ENCODE measurements at regions not wholly inside any gene's neighbourhood (a gene's known extent, or its start where the extent isn't known, plus 50 kb on each side); places are given as distances from the start of the nearest gene placed in this dataset.
A peak's percentile ranks its signal among the peaks of the same experiment; 100 is the strongest.

DNA sequence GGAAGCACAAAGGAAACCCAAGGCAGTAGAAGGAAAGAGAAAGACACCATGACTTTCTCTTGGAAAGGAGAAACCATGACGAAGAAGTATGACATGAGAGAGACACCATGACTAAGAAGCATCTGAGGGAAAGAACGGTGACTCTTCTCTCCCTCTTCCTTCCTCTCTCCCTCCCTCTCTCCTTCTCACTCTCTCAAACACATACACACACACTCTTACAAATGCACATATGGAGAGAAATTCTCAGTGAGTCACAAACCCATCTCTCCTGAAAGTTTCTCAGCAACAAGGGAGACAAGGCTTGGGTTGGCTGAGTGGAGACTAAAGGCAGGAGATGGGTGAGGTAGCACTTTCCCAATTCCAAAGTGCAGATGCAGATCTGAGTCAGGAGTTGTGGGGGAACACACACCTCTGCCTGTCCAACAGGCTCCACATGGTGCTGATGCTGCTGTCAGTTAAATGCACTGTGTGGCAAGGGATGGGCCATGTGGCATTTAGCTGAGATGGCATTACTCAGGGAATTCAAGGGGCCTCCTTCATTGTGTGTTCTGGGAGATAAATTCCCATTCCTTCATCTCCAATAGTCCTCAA lies 336.7 kb upstream of the C16orf82 start:
- no peak for DNase-seq

DNA sequence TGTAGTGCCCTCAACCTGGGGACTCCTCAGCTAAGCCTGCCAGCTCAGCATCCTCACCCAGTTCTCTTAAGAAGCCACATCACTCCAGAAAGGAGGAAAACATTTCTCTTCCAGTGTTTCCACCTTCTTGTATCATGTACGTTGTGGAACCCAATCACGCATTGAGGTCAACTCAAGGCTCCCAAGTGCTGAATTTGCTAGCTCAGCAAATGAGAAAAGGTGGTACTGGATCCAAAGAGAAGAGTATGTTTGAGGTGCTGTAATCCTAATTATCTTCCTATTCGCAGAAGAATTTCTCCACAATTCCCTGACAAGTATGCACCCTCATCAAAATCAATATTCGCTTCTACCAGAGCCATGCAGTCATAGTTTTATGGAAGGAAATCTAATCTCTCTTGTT lies 335.0 kb upstream of the C16orf82 start:
- no peak for DNase-seq

DNA sequence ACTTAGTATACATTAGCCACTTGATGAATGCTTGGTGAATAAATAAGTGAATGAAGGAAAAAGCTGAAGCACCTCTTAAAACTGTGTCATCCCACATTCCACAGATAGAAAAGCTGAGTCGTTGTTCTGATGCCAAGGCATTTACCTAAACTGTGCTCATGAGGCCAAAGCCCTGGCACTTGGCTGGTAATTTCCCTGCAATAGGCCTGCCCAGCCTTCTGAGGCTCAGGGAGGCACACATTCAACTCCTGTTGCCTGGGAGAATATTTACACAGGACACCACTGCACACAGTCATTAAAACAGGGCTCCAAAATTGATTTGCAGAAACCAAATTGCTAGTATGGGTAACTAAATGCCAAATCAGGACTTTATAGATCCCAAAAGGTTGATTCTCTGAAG lies 333.0 kb upstream of the C16orf82 start:
- DNase-seq = no peak

DNA sequence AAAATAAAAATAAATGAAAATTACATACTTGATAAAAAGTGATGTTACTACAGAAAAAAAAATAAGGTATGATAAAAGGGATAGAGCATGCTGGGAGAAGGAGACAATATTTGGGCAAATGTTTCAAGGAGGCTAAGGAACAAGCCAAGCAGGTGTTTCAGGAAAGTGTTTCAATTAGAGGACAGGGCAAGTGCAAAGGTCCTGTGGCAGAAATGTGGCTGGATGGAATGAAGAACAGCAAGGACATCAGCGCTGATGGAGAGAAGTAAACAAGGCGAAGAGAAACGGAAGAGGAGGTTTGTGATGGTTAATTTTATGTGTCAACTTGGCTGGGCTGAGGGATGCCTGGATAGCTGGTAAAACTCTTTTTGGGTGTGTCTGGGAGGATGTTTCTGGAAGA lies 331.2 kb upstream of the C16orf82 start:
- DNase-seq = no peak

DNA sequence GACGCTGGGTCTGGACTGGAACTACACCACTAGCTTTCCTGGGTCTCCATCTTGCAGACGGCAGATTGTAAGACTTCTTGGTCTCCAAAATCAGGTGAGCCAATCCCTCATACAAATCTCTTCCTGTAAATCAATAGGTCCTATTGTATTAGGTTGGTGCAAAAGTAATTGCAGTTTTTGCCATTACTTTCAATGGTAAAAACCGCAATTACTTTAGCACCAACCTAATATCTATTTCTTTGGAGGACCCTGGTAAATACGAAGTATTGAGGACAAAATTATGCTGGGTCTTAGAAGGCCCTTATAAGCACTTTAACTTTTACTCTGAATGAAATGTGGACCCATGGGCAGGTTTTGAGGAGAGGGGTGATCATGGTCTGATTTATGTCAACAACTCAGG lies 330.6 kb upstream of the C16orf82 start:
- DNase-seq = no peak

DNA sequence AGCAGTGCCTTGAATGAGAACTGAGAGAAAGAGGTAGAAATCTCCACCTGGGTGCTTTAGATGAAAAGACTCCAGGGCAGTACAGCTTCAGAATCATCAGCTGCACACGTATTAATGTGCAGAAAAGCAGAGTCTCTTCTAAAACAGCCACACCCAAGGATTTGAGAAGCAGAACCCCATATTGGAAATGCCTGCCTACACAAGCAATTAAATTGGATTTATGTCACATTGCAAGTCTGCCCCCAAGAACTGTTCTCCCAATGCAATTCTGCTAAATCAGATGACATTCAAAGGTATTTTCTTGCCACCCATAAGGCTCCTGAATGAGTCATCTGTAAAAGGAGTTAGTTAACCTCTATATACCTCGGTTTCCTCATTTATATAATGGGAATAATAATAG lies 326.0 kb upstream of the C16orf82 start:
- no peak for DNase-seq

DNA sequence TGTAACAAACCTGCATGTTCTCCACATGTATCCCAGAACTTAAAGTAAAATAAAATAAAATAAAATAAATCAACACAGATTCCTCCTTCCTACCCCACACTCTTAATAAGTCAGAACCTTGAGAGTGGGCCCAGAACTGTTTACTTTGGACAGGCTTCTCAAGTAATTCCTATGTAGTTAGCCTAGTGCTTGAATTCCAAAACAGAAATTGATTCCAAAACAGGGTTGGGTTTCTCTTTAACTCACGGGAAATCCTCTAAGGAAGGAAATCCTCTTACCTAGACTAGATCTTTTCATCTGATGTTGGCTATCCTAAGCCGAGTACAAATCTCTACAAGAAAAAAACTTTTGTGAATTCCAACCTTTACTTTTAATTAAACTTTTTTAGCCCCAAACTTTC lies 324.7 kb upstream of the C16orf82 start:
- DNase-seq = no peak

DNA sequence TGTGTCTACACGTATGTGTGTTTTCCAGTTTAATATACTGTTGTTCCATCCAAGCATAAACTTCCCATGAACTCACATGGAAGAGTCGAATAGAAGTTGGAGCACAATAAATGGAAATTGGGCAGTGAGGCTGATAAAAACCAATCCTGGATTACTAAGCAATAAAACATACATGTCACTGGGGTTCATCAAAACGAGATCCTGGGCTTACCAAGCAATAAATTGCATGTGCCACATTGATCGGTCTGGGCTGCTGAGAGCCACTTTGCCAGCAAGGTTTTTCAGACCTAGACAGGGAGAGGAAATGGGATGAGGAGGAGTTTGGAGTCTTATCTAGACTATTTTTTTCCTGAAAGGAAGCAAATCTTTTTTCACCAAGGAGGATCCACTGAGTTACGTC lies 322.3 kb upstream of the C16orf82 start:
- DNase-seq = no peak

DNA sequence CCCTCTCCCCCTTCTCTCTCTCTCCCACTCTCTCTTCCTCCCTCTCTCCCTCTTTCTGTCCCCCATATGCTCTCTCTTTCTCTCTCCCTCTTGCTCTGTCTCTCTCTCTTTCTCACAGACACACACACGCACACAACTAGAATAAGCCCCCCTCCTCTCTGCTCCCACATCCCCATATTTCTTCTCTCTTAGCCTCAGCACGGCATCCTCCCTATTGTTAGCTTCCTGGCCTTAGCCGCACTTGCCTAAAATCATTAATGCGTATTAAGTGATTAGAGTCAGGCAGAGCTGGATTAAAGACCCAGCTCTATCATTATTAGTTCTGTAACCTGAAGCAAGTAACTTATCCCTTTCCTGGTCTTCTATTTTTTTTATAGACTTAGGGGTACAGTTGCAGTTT lies 319.0 kb upstream of the C16orf82 start:
- DNase-seq = no peak

DNA sequence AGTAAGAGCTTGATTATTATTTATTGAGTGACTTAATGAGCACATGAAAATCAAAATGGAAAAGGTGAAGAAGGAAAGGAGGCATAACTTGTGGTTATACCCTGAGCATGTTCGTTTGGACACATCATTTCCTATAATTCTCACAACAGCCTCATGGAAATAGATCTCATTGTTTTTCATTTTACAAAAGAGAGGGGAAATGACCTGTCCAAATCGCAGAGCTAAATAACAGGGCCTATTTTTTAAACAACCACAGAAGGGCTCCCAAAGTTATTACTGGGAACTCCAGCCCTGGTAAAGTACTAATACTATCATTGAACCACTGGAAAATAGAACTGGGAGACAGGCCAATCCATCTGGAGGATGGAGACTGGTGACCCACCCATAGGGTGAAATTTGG lies 317.7 kb upstream of the C16orf82 start:
- no peak for DNase-seq

DNA sequence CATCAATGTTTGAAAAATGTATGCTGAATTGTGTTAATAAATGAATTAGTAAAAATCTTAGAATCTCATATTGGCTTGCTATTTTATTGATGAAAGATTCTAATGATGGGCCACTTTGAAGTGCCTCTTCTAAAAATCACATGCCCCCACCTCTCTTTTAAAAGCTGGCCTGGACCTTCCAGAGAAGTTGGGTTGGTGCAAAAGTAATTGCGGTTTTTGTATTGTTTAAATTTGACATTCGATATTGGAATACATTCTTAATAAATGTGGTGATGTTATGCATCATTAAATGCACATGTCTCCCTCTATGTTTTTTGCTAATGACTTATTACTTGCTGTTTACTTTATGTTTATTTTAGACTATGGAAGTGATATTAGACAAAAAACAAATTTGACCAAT lies 314.6 kb upstream of the C16orf82 start:
- no peak for DNase-seq

DNA sequence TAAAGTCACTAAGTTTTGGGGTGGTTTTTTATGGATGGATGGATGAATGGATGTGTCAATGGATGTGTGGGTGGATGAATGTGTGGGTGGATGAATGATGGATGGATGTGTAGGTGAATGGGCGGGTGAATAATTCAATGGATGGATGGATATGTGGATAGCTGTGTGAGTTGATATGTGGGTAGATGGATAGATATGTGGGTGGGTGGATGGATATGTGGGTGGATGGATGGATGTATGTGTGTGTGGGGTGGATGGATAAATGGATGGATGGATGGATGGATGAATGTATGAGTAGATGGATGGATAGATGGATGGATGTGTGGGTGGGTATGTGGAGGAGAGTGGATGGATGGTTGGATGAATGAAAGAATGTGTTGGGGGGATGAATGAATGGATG lies 310.1 kb upstream of the C16orf82 start:
- no peak for DNase-seq

DNA sequence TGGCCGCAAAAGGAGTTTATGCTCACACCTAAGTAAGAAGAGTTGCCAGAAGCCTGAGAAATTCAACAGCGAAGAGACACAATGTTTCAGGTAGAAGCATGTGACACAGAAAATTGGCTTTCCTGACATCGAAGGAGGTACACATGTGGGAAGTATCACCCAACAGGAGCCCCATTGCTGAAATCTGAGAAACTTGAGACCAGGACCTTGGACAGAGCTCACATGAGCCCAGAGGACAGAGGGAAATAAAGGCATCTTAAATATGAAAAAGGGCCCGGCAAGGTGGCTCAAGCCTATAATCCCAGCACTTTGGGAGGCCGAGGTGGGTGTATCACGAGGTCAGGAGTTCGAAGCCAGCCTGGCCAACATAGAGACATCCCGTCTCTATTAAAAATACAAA lies 304.1 kb upstream of the C16orf82 start:
- no peak for DNase-seq

DNA sequence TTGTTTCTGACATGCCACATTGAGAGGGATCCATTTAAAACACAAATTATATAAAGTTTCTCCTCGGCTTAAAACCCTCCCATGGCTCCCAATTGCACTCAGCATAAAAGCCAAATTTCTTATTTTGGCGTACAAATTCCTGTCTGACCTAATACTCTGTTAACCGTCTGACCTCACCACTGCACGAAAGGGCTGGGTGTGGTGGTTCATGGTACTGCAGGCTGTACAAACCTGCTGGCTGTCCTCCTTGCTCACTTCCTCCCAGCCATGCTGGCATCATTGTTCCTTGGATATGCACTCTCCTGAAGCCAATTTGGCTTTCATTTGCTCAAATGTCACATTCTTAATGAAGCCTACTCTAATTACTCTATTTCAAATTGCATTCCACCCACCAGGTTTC lies 301.6 kb upstream of the C16orf82 start:
- no peak for DNase-seq

DNA sequence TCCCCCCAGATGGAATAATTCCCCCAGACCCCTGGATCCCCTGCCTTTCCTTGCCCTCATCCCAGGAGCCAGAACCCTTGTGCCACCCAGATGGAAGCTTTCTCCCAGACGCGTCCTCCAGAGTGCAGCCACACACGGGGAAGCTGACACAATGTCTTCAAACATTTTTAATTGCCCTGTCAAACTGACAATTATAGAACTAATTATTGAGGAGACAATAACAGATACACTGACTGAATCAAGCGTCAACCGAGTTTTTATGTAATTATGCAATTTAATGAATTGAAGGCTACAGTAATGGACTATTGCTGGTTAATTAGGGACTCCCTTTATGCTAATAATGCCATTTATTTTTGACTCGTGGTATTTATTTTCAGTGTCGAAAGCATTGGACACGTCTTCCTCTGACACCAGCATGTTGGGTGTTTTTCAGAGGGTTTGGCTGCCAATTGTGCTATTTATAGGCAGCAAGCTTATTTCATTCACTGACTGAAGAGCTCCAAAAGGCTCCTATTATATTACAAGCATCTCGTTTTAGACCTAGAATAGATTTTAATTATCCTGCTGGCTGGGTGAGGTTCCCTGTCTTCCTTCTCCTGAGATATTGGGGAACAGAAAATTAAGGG lies 298.2 kb upstream of the C16orf82 start:
- no peak for DNase-seq

DNA sequence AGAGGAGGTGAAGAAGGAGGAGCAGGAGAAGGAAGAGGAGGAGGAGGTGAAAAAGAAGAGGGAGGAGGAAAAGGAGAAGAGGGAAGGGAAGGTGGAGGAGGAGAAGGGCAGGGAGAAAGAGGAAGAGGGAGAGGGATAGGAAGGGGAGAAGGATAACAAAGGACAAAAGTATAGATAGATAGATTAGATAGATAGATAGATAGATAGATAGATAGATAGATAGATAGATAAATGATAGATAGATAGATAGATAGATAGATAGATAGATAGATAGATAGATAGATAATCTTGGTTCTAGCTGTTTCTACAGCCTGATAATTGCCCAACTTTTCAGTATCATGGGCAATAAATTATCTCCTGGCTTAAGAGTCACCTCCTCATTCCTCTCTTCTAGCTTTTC lies 296.2 kb upstream of the C16orf82 start:
- no peak for DNase-seq

DNA sequence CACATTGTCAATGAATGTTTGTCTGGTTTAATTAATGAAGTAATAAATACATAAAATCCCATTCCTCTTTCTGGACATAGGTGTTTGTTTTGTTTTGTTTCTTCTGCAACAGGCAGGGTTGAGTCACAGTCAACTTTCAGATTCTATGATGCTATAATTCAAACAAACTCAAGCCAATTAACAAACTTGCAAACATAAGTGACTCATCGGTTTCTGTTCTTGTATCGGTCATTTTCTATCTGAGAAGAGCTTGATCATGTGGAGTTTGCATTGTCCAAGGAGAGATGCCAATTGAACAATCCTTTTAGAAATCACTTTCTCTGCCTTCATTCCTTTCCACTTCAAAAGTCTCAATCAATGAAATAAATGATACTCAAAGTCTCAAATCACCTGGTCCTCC lies 294.2 kb upstream of the C16orf82 start:
- no peak for DNase-seq

DNA sequence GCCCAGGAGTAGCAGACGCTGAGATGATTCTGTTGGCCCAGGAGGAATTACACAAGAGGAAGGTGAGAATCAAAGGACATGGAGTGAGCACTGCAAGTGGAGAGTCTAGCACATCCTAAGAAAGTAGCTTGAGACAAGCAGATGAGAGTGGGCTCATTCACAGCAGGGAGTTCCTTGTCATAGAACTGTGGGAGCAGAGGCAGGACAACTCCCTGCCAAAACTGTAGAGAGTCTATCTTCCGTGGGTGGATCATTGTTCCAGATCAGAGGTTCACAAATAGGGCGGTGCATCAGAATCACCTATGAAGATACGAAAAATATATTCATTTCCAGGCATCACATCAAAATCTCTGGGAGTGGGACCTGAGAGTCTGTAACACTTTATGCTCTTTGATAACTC lies 288.9 kb upstream of the C16orf82 start:
- DNase-seq = no peak

DNA sequence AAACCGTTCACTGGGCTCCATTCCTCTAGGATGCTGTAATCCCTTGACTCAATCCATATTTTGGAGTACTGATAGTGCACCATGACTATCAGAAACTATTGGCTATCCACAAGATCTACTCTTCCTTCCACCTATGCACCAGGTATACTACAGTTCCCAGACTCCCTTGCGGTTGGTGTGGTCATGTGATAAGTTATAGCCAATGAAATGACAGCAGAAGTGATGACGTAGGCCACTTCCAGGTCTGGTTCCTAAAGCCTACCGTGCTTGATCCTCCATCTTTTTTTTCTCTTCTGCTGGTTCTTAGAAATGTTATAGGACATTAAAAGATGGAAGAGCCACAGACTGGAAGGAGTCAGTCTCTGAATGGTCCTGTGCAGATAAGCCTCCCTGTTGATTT lies 278.8 kb upstream of the C16orf82 start:
- DNase-seq = no peak

DNA sequence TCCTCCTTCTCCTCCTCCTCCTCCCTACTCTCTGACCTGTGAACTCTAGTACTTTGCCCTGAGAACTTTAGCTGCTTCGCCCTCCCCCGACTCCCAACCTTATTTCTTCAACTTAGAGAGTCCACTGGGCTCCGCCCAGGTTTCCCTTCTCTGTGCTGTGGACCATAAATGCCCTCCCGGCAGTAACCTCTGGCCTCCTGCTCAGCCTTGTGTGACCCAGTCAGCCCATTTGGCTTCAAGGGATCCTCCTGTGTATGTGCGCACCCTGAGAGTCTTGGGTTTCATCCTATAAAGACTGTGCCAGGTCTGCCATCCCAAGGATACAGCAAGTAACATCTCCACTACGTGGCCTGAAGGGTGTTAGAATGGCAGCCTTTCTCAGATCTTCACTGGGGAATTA lies 275.6 kb upstream of the C16orf82 start:
- DNase-seq = no peak

DNA sequence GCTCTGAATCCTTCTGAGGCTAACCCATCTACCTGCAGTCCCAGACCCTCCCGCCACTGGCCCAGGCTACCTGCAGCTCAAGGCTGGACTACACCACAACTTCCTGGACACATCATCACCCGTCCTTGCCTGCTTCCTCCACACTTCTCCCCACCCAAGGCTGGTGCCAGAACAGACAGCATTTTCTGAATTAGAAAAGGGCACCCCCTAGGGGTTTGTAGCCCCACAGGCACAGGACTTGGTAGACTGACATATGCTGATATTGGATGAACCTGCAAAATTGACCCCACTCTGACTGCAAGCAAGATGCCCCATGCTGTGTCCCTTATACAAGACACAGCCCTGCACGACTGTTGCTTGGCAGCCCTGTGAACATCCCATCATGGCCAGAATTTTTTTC lies 271.5 kb upstream of the C16orf82 start:
- DNase-seq = peak; percentile 50

DNA sequence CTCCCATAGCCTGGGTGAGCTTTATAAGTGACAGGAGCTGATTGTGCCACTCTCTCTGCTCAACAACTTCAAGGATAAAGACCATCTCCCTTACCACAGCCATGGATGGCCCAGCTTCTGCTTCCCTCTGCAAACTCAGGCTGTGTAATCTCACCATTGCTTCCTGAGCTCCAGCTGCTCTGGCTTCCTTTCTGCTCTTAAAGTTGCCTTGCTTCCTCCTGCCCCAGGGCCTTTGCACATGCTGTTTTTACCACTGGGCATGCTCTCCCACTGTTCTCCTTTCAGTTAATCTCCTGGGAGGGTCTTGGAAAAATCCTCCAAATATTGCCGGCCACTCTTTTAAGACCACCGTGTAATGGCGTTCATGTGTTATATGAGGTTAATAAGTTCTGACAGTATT lies 265.1 kb upstream of the C16orf82 start:
- no peak for DNase-seq

DNA sequence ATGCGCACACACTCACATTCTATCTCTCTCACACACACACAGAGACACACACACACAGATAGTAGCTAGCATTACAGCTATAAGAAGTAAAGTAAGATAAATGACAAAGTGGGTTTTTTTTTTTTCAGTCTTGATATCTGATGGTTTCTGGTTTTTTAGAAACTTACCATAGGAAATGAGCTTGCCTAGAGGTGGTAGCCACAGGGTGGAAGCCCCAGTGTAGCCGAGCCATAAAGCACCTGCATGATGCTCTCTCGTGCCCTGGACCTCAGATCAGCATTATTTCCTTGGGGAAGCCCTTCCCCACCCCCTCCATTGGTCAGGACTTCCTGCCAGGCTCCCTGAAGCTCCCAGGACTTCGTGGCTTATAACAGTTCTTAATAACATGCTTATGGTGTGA lies 264.3 kb upstream of the C16orf82 start:
- DNase-seq = no peak

DNA sequence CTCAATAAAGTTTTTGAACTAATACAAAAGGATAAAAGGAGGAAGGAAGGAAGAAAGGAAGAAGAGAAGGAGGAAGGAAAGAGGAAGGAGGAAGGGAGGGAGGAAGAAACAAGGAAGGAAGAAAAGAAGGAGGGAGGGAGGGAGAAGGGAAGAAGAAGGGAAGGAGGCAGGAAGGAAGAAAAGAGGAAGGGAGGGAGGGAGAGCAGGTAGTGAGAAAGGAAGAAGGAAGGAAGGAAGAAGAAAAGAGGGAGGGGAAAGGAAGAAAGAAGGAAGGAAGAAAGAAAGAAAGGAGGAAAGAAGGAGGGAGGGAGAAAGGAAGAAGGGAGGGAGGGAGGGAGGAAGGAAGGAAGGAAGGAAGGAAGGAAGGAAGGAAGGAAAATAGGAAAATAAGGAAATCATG lies 263.8 kb upstream of the C16orf82 start:
- no peak for DNase-seq

DNA sequence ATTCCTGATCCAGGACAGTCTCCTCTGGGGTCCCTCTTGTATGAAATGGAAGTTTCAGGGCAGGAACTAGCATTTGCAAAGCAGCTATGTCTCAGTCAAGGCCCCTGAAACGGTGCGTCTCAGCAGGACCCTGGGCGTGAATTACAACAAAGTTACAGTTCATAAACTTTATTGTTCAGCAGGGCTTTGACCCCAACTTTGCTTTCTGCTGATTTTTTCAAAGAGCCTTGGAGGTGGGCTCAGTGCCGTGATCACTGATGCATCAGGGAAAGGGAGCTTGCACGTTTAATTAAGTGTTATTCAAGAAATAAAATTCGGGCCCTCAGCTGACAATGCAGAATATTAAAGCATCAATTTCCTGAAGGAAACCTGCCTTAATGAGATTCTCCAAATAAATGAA lies 260.1 kb upstream of the C16orf82 start:
- DNase-seq = no peak

DNA sequence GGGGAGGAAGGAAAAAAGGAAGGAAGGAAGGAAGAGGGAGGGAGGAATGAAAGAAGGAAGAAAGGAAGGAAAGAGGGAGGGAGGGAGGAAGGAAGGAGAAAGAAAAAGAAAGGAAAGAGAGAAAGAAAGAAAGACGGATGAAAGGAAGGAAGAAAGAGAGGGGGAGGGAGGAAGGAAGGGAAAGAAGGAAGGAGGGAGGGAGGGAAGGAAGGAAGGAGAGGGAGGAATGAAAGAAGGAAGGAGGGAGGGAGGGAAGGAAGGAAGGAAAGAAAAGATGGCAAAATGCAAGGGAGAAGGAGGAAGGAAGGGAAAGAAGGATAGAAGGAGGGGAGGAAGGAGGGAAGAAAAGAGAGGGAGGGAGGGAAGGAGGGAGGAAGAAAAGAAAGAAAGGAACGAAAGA lies 257.3 kb upstream of the C16orf82 start:
- DNase-seq = no peak

Data from activated CD8-positive, alpha-beta memory T cell treated with anti-CD3 and anti-CD28 coated beads, Interleukin-2, amount 50 U/mL, for 48 hours (primary cell).